Panc1 (cell line): ENCODE measurements at regions not wholly inside any gene's neighbourhood (a gene's known extent, or its start where the extent isn't known, plus 50 kb on each side); places are given as distances from the start of the nearest gene placed in this dataset.

ENCODE experiments used
- CTCF ChIP-seq: fragments of 450-650 bp; IDR thresholded peaks from 2 replicates; pipeline ENCODE4 v1.5.1; 2017; ENCODE audit warnings: mild to moderate bottlenecking
- POLR2AphosphoS5 ChIP-seq: IDR thresholded peaks from 2 replicates; pipeline ENCODE4 v1.6.1; 2012; ENCODE audit warnings: mild to moderate bottlenecking, low read depth, low read length, moderate library complexity

- no peak for TF ChIP-seq CTCF
- TF ChIP-seq POLR2AphosphoS5 = no peak
Observed at GRCh38 chr4:156390599-156391324, 437.1 kb upstream of the CTSO start.
